Astrocyte (in vitro differentiated cells and primary cell): ENCODE measurements at regions not wholly inside any gene's neighbourhood (a gene's known extent, or its start where the extent isn't known, plus 50 kb on each side); places are given as distances from the start of the nearest gene placed in this dataset.

Experiments used
- CTCF ChIP-seq: IDR thresholded peaks from 2 replicates; pipeline ENCODE4 v1.5.1; 2011; ENCODE audit warnings: low read depth, mild to moderate bottlenecking, inconsistent platforms, low read length, moderate library complexity; ENCODE audit not compliant: insufficient read depth
- EZH2 ChIP-seq: IDR thresholded peaks from 2 replicates; pipeline ENCODE4 v1.6.1; 2012; ENCODE audit warnings: mild to moderate bottlenecking, low read length, inconsistent platforms; ENCODE audit not compliant: insufficient read depth

DNA sequence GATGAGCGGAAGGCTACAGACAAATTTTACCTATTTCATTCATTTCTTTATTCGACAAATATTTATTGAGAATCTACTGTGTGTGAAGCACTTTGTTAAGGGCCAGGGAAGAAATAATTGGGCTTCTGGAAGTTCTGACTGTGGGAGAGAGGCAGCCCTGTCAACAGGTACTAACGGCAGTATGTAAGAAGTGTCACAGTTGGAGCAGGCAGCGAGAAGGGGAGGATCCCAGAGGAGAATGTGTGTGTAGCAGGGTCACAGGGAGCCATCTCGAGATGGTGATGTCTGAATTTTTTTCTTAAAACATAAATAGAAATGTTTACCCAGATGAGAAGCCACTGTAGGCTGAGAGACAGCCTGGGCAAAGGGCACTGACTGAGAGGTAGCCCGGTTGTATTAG lies 163.3 kb upstream of the SLC38A2 start:
- TF ChIP-seq CTCF (no peak), EZH2 (no peak)
